HK-2 (cell line): ENCODE measurements at regions not wholly inside any gene's neighbourhood (a gene's known extent, or its start where the extent isn't known, plus 50 kb on each side); places are given as distances from the start of the nearest gene placed in this dataset.

Source experiments
- DNase-seq: peaks from one replicate; pipeline ENCODE4 v3.0.0-alpha.2; 2018; ENCODE audit not compliant: unreplicated experiment

DNA sequence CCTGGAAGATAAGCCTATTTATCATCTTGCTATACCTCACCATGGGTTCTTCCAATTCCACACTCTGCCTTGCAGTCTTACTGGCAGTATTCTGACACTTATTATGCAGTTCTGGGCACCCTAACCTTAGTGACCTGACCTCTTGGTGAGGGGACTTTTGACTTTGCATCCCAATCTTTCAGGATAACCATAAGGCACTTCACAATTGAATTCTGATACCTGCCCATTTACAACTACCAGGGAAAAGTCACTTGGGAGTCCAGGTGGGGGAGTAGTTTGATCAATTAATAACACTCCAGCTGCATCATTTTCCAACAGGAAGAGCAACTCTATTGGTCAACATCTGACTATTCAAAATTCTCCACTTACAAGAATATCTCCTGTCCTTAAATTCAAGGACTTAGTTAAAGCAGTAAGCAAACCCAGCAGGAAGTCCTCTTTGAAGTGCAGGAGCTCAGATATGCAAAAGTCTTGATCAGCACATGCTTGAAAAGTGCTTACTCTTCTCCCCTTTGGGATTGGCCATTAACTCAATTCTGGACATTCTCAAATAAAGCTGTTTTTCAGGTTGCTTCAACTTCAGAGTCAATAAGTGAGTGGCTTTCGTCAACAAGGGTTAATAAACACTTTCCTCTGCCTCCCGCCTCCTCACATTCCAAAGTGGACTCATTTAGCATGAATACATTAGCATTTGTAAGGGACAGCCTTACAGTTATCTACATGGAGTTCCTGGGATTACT lies 177.4 kb upstream of the NRIP1 start:
- DNase-seq: no peak

- DNase-seq: no peak
These were observed 178.1 kb upstream of the NRIP1 start for GRCh38 chr21:15242906-15243305.

GRCh38 chr21:15243406-15243805 lies 178.6 kb upstream of the NRIP1 start:
- DNase-seq: no peak

- no peak for DNase-seq
These were observed 182.8 kb upstream of the NRIP1 start for GRCh38 chr21:15247613-15248012.

- no peak for DNase-seq
These were observed 184.6 kb upstream of the NRIP1 start for GRCh38 chr21:15249285-15249993.

- DNase-seq: no peak
These were observed 185.6 kb upstream of the NRIP1 start for GRCh38 chr21:15250384-15250783.

GRCh38 chr21:15252431-15252830 lies 187.6 kb upstream of the NRIP1 start:
- DNase-seq: no peak

DNA sequence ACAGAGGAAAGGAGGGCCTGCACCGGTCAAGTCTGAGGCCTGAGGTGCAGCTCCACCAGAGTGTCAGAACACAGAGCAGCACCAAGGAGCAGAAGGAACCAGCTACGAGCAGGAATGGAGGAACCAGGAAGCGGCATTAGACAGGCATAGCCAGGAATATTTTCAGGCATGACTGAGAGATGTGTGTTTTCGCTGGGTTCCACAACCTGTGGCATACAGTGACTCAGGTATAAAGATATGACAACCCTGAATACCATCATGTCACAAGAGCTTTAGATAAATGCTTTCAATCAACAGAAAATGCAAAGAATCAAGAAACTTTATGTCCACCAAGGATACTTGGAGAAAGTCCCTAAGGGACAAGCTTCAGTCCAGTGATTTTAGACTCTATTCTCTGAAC lies 189.3 kb upstream of the NRIP1 start:
- DNase-seq: no peak

DNA sequence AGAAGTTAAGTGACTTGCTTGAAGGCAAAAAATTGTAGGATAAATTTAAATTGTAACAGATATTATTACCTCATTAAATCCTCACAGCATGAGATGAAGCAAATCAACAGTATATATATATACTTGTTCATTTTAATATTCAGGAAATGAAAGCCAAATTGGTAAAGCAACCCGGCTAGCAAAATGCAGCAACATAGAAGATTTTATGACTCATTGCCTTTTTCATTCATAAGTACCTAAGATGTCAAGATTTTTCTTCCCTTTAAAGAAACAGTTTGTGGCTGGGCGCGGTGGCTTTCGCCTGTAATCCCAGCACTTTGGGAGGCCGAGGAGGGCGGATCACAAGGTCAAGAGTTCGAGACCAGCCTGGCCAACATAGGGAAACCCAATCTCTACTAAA lies 190.5 kb upstream of the NRIP1 start:
- no peak for DNase-seq

- DNase-seq: no peak
These were observed 191.0 kb upstream of the NRIP1 start for GRCh38 chr21:15255763-15256162.

GRCh38 chr21:15256996-15257395 lies 192.2 kb upstream of the NRIP1 start:
- no peak for DNase-seq

- no peak for DNase-seq
These were observed 192.8 kb upstream of the NRIP1 start for GRCh38 chr21:15257646-15258045.

GRCh38 chr21:15259824-15260223 lies 195.0 kb upstream of the NRIP1 start:
- no peak for DNase-seq

- no peak for DNase-seq
These were observed 195.8 kb upstream of the NRIP1 start for GRCh38 chr21:15260604-15261003.

DNA sequence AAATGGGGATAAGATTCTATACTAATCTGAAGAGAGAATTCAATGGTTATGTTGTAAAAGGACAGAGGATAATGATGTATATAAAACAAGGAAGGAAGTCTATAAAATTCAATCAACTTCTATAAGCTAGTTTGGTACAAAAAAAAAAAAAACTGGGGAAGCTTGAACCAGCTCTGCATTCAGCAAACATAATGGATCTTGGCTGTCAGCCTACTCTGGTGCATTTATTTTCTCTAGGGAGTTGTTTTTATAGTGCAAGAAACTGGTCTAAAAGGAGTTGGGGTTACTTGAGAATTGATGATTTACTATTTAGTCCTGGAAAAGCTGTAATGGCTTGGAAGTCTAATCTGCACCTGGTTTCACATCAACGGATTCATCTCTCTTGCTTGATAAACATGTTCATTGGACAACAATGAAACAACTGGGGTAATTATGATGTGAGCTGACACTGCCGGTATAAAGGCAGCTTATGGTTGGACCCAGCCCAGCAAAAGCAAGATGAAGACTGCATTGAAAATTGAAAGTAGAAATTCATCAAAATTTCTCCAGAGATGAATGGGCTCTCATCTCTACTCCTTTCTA lies 199.4 kb upstream of the NRIP1 start:
- no peak for DNase-seq

- DNase-seq: no peak
These were observed 207.4 kb upstream of the NRIP1 start for GRCh38 chr21:15272171-15272570.

GRCh38 chr21:15272591-15272990 lies 207.8 kb upstream of the NRIP1 start:
- no peak for DNase-seq

DNA sequence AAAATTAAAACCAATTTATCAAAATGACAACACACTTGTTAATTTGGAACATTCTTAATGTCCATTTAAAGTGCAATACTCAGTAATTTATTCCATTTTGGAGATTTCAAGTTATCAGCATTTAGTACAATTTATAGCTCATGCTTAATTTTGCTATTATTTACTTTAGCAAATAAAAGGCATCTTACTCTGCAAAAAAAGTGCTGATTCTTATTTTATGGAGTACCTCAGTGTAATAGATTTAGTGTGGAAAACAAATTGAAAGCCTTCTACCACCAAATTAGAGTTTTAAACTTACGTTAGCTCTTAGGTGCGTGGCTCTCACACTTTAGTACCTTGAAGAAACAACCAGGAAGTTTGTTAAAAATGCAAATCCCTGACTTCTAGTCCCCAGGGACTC lies 208.4 kb upstream of the NRIP1 start:
- no peak for DNase-seq

DNA sequence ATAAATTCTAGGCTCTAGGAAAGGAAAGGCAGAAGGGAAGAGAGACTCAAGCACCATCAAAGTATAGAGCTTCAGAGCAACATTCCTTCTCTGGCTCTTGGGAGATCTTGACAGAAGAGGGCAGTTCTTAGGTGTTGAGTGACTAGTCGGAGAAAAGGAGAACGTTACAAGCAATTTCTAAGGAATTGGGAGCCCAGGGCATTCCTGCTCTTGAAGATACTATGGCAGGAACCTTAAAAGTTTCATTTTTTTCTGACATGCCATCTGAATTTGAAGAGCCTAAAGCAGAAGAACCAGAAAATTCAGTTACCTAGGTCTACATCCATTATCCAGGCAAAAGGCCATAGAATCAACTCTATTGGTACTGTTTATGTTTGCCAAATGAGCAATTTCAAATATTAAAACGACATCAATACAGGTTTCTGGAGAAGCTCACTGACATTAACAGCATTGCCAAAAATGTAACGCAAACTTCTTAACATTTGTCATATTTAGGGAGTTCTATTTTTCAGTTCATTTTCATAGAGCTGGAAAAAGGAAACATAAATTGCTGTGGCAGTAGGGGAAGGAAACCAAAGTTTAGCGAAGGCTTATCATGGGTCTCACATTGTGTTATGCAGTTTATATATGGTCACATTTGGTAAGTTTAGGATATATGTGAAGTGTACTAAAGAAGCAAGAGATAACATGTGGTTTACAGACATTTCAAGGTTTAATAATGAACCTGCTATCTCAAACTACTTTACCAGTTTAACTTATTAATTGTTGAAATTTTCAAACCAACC lies 210.1 kb upstream of the NRIP1 start:
- DNase-seq: no peak

GRCh38 chr21:15275615-15276235 lies 210.9 kb upstream of the NRIP1 start:
- no peak for DNase-seq

GRCh38 chr21:15276243-15276642 lies 211.4 kb upstream of the NRIP1 start:
- DNase-seq: no peak

DNA sequence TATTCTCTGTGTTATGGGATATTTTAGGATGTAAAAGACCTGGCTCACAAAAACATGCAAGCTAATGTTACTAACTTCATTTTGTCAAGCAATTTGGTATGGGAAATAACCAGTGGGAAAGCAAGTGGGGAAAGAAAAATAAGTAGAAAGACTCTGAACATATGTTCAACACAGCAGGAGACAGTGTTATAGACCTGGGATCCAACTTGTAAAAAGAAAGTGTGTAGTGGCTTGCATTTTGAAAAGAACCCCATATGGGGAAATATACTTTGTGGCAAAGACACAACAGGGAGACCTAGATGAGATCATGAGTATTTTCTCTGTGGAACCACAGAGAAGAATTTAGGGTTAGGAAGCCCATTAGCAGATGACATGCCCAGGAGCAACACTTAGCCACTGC lies 212.7 kb upstream of the NRIP1 start:
- no peak for DNase-seq
